Fibroblast of lung (primary cell): ENCODE measurements at regions not wholly inside any gene's neighbourhood (a gene's known extent, or its start where the extent isn't known, plus 50 kb on each side); places are given as distances from the start of the nearest gene placed in this dataset.

Experiments used
- DNase-seq, 2 donors: peaks; one replicate each; pipeline versions ENCODE4 v3.0.0 to v3.0.0-alpha.2; 2010; ENCODE audit warnings: low read depth in 2 of 2
- H2AFZ ChIP-seq: 2 replicates; pipeline ENCODE4 v1.5.1; 2012; ENCODE audit warnings: low read length, control low read depth, inconsistent platforms
- H3K27ac ChIP-seq: 2 replicates; pipeline ENCODE4 v1.5.1; 2011; ENCODE audit warnings: low read length, control low read depth; ENCODE audit not compliant: insufficient read depth
- H3K27me3 ChIP-seq: 2 replicates; pipeline ENCODE4 v1.5.1; 2011; ENCODE audit warnings: mild to moderate bottlenecking, low read length; ENCODE audit not compliant: control insufficient read depth, insufficient read depth
- H3K36me3 ChIP-seq: 2 replicates; pipeline ENCODE4 v1.5.1; 2011; ENCODE audit warnings: low read length; ENCODE audit not compliant: control insufficient read depth, insufficient read depth
- H3K4me1 ChIP-seq: 2 replicates; pipeline ENCODE4 v1.5.1; 2011; ENCODE audit warnings: low read length; ENCODE audit not compliant: control insufficient read depth, insufficient read depth; ENCODE audit errors: extremely low read depth
- H3K4me2 ChIP-seq: 2 replicates; pipeline ENCODE4 v1.5.1; 2011; ENCODE audit warnings: low read length, control low read depth; ENCODE audit not compliant: insufficient read depth; ENCODE audit errors: extremely low read depth
- H3K4me3 ChIP-seq, 4 experiments: fragments of 200-600 bp in 1 of 4; sonication (generic) in 1 of 4; replicated peaks in 1 of 4; 2 replicates each; pipeline ENCODE4 v1.5.1; 2011 to 2016; ENCODE audit warnings: low read length in 4 of 4, low read depth in 3 of 4, mild to moderate bottlenecking in 3 of 4, control low read depth in 2 of 4, inconsistent platforms in 1 of 4, mixed read lengths in 1 of 4; ENCODE audit not compliant: insufficient read depth in 1 of 4; ENCODE audit errors: control extremely low read depth in 1 of 4
- H3K79me2 ChIP-seq: 2 replicates; pipeline ENCODE4 v1.5.1; 2012; ENCODE audit warnings: mild to moderate bottlenecking, low read length, inconsistent platforms; ENCODE audit not compliant: control insufficient read depth, insufficient read depth
- H3K9ac ChIP-seq: 2 replicates; pipeline ENCODE4 v1.5.1; 2011; ENCODE audit warnings: mild to moderate bottlenecking, low read length, control low read depth; ENCODE audit not compliant: insufficient read depth
- H3K9me3 ChIP-seq: 2 replicates; pipeline ENCODE4 v1.5.1; 2012; ENCODE audit warnings: low read depth, low read length; ENCODE audit not compliant: control insufficient read depth, insufficient read depth
- H4K20me1 ChIP-seq: 2 replicates; pipeline ENCODE4 v1.5.1; 2011; ENCODE audit warnings: low read length; ENCODE audit not compliant: control insufficient read depth, insufficient read depth; ENCODE audit errors: extremely low read depth
- EZH2 ChIP-seq: IDR thresholded peaks from 2 replicates; pipeline ENCODE4 v1.5.1; 2012; ENCODE audit warnings: low read length, control low read depth, mild to moderate bottlenecking; ENCODE audit errors: missing control alignments
- TF ChIP-seq, protein P1 (sequence below), 2 donors: IDR thresholded peaks in 1 of 2; conservative IDR thresholded peaks in 1 of 2; 1 replicate in 1 of 2; 2 replicates in 1 of 2; pipeline ENCODE4 v1.5.1; 2011 to 2012; ENCODE audit warnings: low read length in 2 of 2, control low read depth in 1 of 2, inconsistent platforms in 1 of 2, low read depth in 1 of 2, mild to moderate bottlenecking in 1 of 2

- TF ChIP-seq EZH2, result no peak
- TF ChIP-seq, protein P1, sequence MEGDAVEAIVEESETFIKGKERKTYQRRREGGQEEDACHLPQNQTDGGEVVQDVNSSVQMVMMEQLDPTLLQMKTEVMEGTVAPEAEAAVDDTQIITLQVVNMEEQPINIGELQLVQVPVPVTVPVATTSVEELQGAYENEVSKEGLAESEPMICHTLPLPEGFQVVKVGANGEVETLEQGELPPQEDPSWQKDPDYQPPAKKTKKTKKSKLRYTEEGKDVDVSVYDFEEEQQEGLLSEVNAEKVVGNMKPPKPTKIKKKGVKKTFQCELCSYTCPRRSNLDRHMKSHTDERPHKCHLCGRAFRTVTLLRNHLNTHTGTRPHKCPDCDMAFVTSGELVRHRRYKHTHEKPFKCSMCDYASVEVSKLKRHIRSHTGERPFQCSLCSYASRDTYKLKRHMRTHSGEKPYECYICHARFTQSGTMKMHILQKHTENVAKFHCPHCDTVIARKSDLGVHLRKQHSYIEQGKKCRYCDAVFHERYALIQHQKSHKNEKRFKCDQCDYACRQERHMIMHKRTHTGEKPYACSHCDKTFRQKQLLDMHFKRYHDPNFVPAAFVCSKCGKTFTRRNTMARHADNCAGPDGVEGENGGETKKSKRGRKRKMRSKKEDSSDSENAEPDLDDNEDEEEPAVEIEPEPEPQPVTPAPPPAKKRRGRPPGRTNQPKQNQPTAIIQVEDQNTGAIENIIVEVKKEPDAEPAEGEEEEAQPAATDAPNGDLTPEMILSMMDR (conservative IDR thresholded peaks at IDR 0.05 in 1 of 2, IDR thresholded peaks at IDR 0.05 in 1 of 2; ENCODE audit: low read depth in 1 of 2, low read length in 2 of 2), result no peak
- H3K4me3 ChIP-seq, result no peak overlapping the region
- no peaks in the 10 kb centered on the region for H4K20me1 ChIP-seq
- no peak overlapping the region for H3K4me2 ChIP-seq
- no peaks in the 10 kb centered on the region for H3K9me3 ChIP-seq
- H3K79me2 ChIP-seq, result no peaks in the 10 kb centered on the region
- DNase-seq, result no peak
- no peaks in the 10 kb centered on the region for H3K27me3 ChIP-seq
- H3K27ac ChIP-seq, result no peak overlapping the region
- no peak overlapping the region for H3K9ac ChIP-seq
- no peaks in the 10 kb centered on the region for H3K36me3 ChIP-seq
- no peaks in the 10 kb centered on the region for H3K4me1 ChIP-seq
- H2AFZ ChIP-seq, result no peak overlapping the region
Observed at GRCh38 chr21:22796147-22796546, 1797.9 kb downstream of the NCAM2 start.

- Histone ChIP-seq H3K4me1 (no peaks in the 10 kb centered on the region), H3K9me3 (no peaks in the 10 kb centered on the region), H3K4me3 (no peak overlapping the region), H4K20me1 (no peaks in the 10 kb centered on the region), H3K4me2 (no peak overlapping the region), H3K36me3 (no peaks in the 10 kb centered on the region), H2AFZ (no peak overlapping the region), H3K27me3 (no peaks in the 10 kb centered on the region), H3K79me2 (no peaks in the 10 kb centered on the region), H3K9ac (no peak overlapping the region), H3K27ac (no peak overlapping the region)
- DNase-seq, result no peak
- TF ChIP-seq, protein P1 (conservative IDR thresholded peaks at IDR 0.05 in 1 of 2, IDR thresholded peaks at IDR 0.05 in 1 of 2; ENCODE audit: low read depth in 1 of 2, low read length in 2 of 2), result no peak
- TF ChIP-seq EZH2, result no peak
Observed at GRCh38 chr21:22804151-22804550, 1805.9 kb downstream of the NCAM2 start.

- Histone ChIP-seq H3K9me3 (no peaks in the 10 kb centered on the region), H3K4me2 (no peak overlapping the region), H2AFZ (no peak overlapping the region), H3K27ac (no peak overlapping the region), H3K9ac (no peak overlapping the region), H3K27me3 (no peaks in the 10 kb centered on the region), H3K79me2 (no peaks in the 10 kb centered on the region), H3K36me3 (no peaks in the 10 kb centered on the region), H3K4me3 (no peak overlapping the region), H3K4me1 (no peaks in the 10 kb centered on the region), H4K20me1 (no peaks in the 10 kb centered on the region)
- DNase-seq, result no peak
- TF ChIP-seq, protein P1 (conservative IDR thresholded peaks at IDR 0.05 in 1 of 2, IDR thresholded peaks at IDR 0.05 in 1 of 2; ENCODE audit: low read depth in 1 of 2, low read length in 2 of 2), result no peak
- no peak for TF ChIP-seq EZH2
Observed at GRCh38 chr21:22806278-22806677, 1808.1 kb downstream of the NCAM2 start.
